CD14-positive monocyte (primary cell): ENCODE measurements at regions not wholly inside any gene's neighbourhood (a gene's known extent, or its start where the extent isn't known, plus 50 kb on each side); places are given as distances from the start of the nearest gene placed in this dataset.

Source experiments
- DNase-seq, 3 donors: peaks; one replicate each; pipeline ENCODE4 v3.0.0-alpha.2; 2011 to 2022
- H2AFZ ChIP-seq: 2 replicates; pipeline ENCODE4 v1.6.0; 2012; ENCODE audit warnings: mild to moderate bottlenecking, low read depth, low read length, inconsistent platforms; ENCODE audit not compliant: insufficient read depth, poor library complexity, severe bottlenecking
- H3K27ac ChIP-seq, 2 donors: 1 replicate in 1 of 2; 2 replicates in 1 of 2; pipeline ENCODE4 v1.5.1; 2012 to 2013; ENCODE audit warnings: low read length in 2 of 2, control low read depth in 1 of 2, inconsistent platforms in 1 of 2, low read depth in 1 of 2, mild to moderate bottlenecking in 1 of 2
- H3K27me3 ChIP-seq, 2 donors: one replicate each; pipeline versions ENCODE4 v1.6.0 to v1.6.1; 2011 to 2013; ENCODE audit warnings: low read length in 2 of 2; ENCODE audit not compliant: control insufficient read depth in 2 of 2, insufficient read depth in 2 of 2
- H3K36me3 ChIP-seq, 2 donors: replicated peaks in 1 of 2; 1 replicate in 1 of 2; 2 replicates in 1 of 2; pipeline versions ENCODE4 v1.5.1 to v1.6.1; 2012 to 2013; ENCODE audit warnings: low read length in 2 of 2, control low read depth in 1 of 2, inconsistent platforms in 1 of 2, mild to moderate bottlenecking in 1 of 2; ENCODE audit not compliant: insufficient read depth in 2 of 2, control insufficient read depth in 1 of 2
- H3K4me1 ChIP-seq, 2 donors: 1 replicate in 1 of 2; 2 replicates in 1 of 2; pipeline versions ENCODE4 v1.5.1 to v1.6.1; 2012 to 2013; ENCODE audit warnings: low read length in 2 of 2, control low read depth in 1 of 2, inconsistent platforms in 1 of 2, mild to moderate bottlenecking in 1 of 2, moderate library complexity in 1 of 2; ENCODE audit not compliant: insufficient read depth in 2 of 2, control insufficient read depth in 1 of 2
- H3K4me2 ChIP-seq: replicated peaks from 2 replicates; pipeline ENCODE3; 2012; ENCODE audit warnings: low read length, moderate library complexity, mild to moderate bottlenecking; ENCODE audit not compliant: poor library complexity, severe bottlenecking; ENCODE audit errors: extremely low read depth
- H3K4me3 ChIP-seq, 3 experiments: fragments of 200-600 bp in 1 of 3; sonication (generic) in 1 of 3; replicated peaks in 1 of 3; 1 replicate in 2 of 3; 2 replicates in 1 of 3; pipeline ENCODE4 v1.5.1; 2011 to 2013; ENCODE audit warnings: low read length in 3 of 3, mild to moderate bottlenecking in 3 of 3, control low read depth in 2 of 3, low read depth in 2 of 3, inconsistent platforms in 1 of 3, moderate library complexity in 1 of 3
- H3K79me2 ChIP-seq: 2 replicates; pipeline ENCODE4 v1.6.0; 2012; ENCODE audit warnings: mild to moderate bottlenecking, control low read depth, inconsistent platforms, low read length, moderate library complexity; ENCODE audit not compliant: insufficient read depth
- H3K9ac ChIP-seq: 2 replicates; pipeline ENCODE4 v1.6.0; 2017; ENCODE audit warnings: low read length, mild to moderate bottlenecking; ENCODE audit not compliant: insufficient read depth, poor library complexity, severe bottlenecking
- H3K9me3 ChIP-seq, 2 donors: replicated peaks in 1 of 2; 1 replicate in 1 of 2; 2 replicates in 1 of 2; pipeline versions ENCODE4 v1.5.1 to v1.6.1; 2012 to 2013; ENCODE audit warnings: low read length in 2 of 2, control low read depth in 1 of 2; ENCODE audit not compliant: control insufficient read depth in 1 of 2, insufficient read depth in 1 of 2
- H4K20me1 ChIP-seq: 2 replicates; pipeline ENCODE4 v1.6.0; 2012; ENCODE audit warnings: mild to moderate bottlenecking, low read length, control low read depth, moderate library complexity; ENCODE audit not compliant: insufficient read depth
- H3K27ac Mint-ChIP-seq, 7 donors: one replicate each; pipeline ENCODE4 v1.8.0; 2020; ENCODE audit warnings: mild to moderate bottlenecking in 7 of 7, mixed read lengths in 7 of 7, moderate library complexity in 6 of 7, inconsistent platforms in 2 of 7
- H3K27me3 Mint-ChIP-seq, 3 donors: one replicate each; pipeline ENCODE4 v1.8.0; 2021 to 2022; ENCODE audit warnings: low read depth in 3 of 3, mild to moderate bottlenecking in 3 of 3, mixed read lengths in 3 of 3, moderate library complexity in 3 of 3, inconsistent platforms in 1 of 3
- H3K36me3 Mint-ChIP-seq, 2 donors: one replicate each; pipeline ENCODE4 v1.8.0; 2020; ENCODE audit warnings: mixed read lengths in 2 of 2, inconsistent platforms in 1 of 2, mild to moderate bottlenecking in 1 of 2
- H3K4me1 Mint-ChIP-seq: one replicate; pipeline ENCODE4 v1.8.0; 2020; ENCODE audit warnings: mild to moderate bottlenecking, mixed read lengths
- H3K4me3 Mint-ChIP-seq, 2 donors: one replicate each; pipeline ENCODE4 v1.8.0; 2020; ENCODE audit warnings: mild to moderate bottlenecking in 2 of 2, mixed read lengths in 2 of 2, moderate library complexity in 1 of 2
- H3K9me3 Mint-ChIP-seq, 7 donors: one replicate each; pipeline ENCODE4 v1.8.0; 2020 to 2022; ENCODE audit warnings: mixed read lengths in 7 of 7, mild to moderate bottlenecking in 6 of 7, moderate library complexity in 6 of 7, inconsistent platforms in 2 of 7
- WGBS: methylation state at CpG from one replicate; pipeline ENCODE4 v1.1.5; 2013; ENCODE audit warnings: missing lambda C conversion rate; ENCODE audit not compliant: insufficient coverage; 5-methylcytosine and 5-hydroxymethylcytosine counted together
- intact Hi-C, 2 donors: fragments of 100-400 bp; cut with micrococcal nuclease; formaldehyde crosslinking; loops; one replicate each; pipeline versions ENCODE4 v1.15.0 to v1.15.1; 2023
- TF ChIP-seq, protein P1 (sequence below): fragments of 200-600 bp; IDR thresholded peaks from one replicate; pipeline ENCODE4 v1.8.0; 2022; ENCODE audit warnings: antibody characterized with exemption, mild to moderate bottlenecking

GRCh38 chr13:80211566-80211965, 129.4 kb downstream of the SPRY2 start:
- H3K27ac Mint-ChIP-seq: no peak overlapping the region
- TF ChIP-seq, protein P1, sequence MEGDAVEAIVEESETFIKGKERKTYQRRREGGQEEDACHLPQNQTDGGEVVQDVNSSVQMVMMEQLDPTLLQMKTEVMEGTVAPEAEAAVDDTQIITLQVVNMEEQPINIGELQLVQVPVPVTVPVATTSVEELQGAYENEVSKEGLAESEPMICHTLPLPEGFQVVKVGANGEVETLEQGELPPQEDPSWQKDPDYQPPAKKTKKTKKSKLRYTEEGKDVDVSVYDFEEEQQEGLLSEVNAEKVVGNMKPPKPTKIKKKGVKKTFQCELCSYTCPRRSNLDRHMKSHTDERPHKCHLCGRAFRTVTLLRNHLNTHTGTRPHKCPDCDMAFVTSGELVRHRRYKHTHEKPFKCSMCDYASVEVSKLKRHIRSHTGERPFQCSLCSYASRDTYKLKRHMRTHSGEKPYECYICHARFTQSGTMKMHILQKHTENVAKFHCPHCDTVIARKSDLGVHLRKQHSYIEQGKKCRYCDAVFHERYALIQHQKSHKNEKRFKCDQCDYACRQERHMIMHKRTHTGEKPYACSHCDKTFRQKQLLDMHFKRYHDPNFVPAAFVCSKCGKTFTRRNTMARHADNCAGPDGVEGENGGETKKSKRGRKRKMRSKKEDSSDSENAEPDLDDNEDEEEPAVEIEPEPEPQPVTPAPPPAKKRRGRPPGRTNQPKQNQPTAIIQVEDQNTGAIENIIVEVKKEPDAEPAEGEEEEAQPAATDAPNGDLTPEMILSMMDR: no peak
- H3K9me3 ChIP-seq: no peaks in the 10 kb centered on the region
- no peaks in the 10 kb centered on the region for H4K20me1 ChIP-seq
- no peaks in the 10 kb centered on the region for H3K27me3 ChIP-seq
- H3K4me1 Mint-ChIP-seq: peaks cover 4% of the 10 kb centered on the region
- H3K4me3 ChIP-seq: no peak overlapping the region
- H3K4me1 ChIP-seq: no peaks in the 10 kb centered on the region
- no peak overlapping the region for H3K27ac ChIP-seq
- no peak overlapping the region for H3K9ac ChIP-seq
- intact Hi-C loops: no loop called here
- peaks cover 0 to 2% (median 0%) of the 10 kb centered on the region in 7 donors for H3K9me3 Mint-ChIP-seq
- H3K36me3 Mint-ChIP-seq: no peaks in the 10 kb centered on the region
- no peaks in the 10 kb centered on the region for H3K79me2 ChIP-seq
- WGBS: no CpG with 5 or more reads among the region's 2 CpGs
- no peak overlapping the region for H3K4me2 ChIP-seq
- no peak overlapping the region for H2AFZ ChIP-seq
- H3K27me3 Mint-ChIP-seq: no peaks in the 10 kb centered on the region
- no peaks in the 10 kb centered on the region for H3K36me3 ChIP-seq
- H3K4me3 Mint-ChIP-seq: no peak overlapping the region
- DNase-seq: no peak

GRCh38 chr13:80204642-80205041, 136.3 kb downstream of the SPRY2 start:
- TF ChIP-seq, protein P1: no peak
- no peak overlapping the region for H3K4me3 Mint-ChIP-seq
- no peaks in the 10 kb centered on the region for H3K36me3 Mint-ChIP-seq
- Histone ChIP-seq H4K20me1 (no peaks in the 10 kb centered on the region), H3K36me3 (no peaks in the 10 kb centered on the region), H3K4me1 (no peaks in the 10 kb centered on the region), H3K4me3 (no peak overlapping the region), H3K4me2 (no peak overlapping the region), H3K27me3 (no peaks in the 10 kb centered on the region), H3K27ac (no peak overlapping the region), H3K9ac (no peak overlapping the region), H3K9me3 (no peaks in the 10 kb centered on the region), H2AFZ (no peak overlapping the region), H3K79me2 (no peaks in the 10 kb centered on the region)
- peaks cover 0 to 3% (median 0%) of the 10 kb centered on the region in 3 donors for H3K27me3 Mint-ChIP-seq
- intact Hi-C loops: no loop called here
- H3K9me3 Mint-ChIP-seq: peaks cover 0 to 3% (median 0%) of the 10 kb centered on the region in 7 donors
- no peak overlapping the region for H3K27ac Mint-ChIP-seq
- H3K4me1 Mint-ChIP-seq: peaks cover 4% of the 10 kb centered on the region
- DNase-seq: no peak
- no CpG with 5 or more reads among the region's 2 CpGs for WGBS
